Upper lobe of right lung (tissue), 1 donor: ENCODE measurements at regions not wholly inside any gene's neighbourhood (a gene's known extent, or its start where the extent isn't known, plus 50 kb on each side); places are given as distances from the start of the nearest gene placed in this dataset.

Source experiments
- ATAC-seq: fragments of 200-7000 bp; cut with Tn5 transposase; one replicate; pipeline ENCODE4 v1.9.1; 2020; ENCODE audit warnings: mild to moderate bottlenecking, moderate library complexity
- DNase-seq: peaks from one replicate; pipeline ENCODE4 v3.0.0-alpha.2; 2020
- H3K27ac ChIP-seq: fragments of 200-600 bp; one replicate; pipeline ENCODE4 v1.8.0; 2022
- H3K27me3 ChIP-seq: fragments of 200-600 bp; one replicate; pipeline ENCODE4 v1.8.0; 2022; ENCODE audit warnings: mild to moderate bottlenecking
- H3K36me3 ChIP-seq: fragments of 200-600 bp; one replicate; pipeline ENCODE4 v1.8.0; 2022
- H3K4me1 ChIP-seq: fragments of 200-600 bp; one replicate; pipeline ENCODE4 v1.8.0; 2022
- H3K4me3 ChIP-seq: fragments of 200-600 bp; one replicate; pipeline ENCODE4 v1.8.0; 2022; ENCODE audit warnings: mild to moderate bottlenecking
- H3K9me3 ChIP-seq: fragments of 200-600 bp; one replicate; pipeline ENCODE4 v1.8.0; 2022
- CTCF ChIP-seq: fragments of 200-600 bp; IDR thresholded peaks from one replicate; pipeline ENCODE4 v1.8.0; 2022; ENCODE audit warnings: antibody characterized with exemption
- intact Hi-C: fragments of 100-400 bp; cut with DNase I; formaldehyde crosslinking; loops from one replicate; pipeline ENCODE4 v1.11.0; 2022
- donor health status: DM: no; HTN: yes; CAD: no; lungs with severe emphysema.

DNA sequence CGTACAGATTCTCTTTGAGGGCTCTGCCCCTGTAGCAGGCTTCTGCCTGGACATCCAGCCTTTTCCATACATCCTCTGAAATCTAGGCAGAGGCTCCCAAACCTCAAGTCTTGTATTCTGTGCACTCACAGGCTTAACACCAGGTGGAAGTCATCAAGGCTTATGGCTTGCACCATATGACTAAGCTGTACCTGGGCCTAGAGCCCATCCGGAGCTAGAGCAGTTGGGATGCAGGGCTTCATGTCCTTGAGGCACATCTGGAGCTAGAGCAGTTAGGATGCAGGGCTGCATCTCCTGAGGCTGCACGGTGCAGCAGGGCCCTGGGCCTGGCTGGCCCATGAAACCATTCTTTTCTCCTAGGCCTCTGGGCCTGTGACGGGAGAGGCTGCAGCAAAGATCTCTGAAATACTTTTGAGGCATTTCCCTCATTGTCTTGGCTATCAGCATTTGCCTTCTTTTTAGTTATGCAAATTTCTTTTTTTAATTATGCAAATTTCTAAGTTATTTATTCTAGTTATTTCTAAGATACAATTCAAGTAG lies 98.7 kb downstream of the CD24 start:
- no peaks in the 10 kb centered on the region for H3K4me1 ChIP-seq
- no peak for DNase-seq
- intact Hi-C loops, result no loop called here

GRCh38 chr6:106874481-106874880 lies 100.0 kb downstream of the CD24 start:
- Histone ChIP-seq H3K36me3 (no peaks in the 10 kb centered on the region), H3K4me3 (no peak overlapping the region), H3K27ac (no peak overlapping the region), H3K4me1 (no peaks in the 10 kb centered on the region), H3K27me3 (no peaks in the 10 kb centered on the region), H3K9me3 (no peaks in the 10 kb centered on the region)
- no peak for TF ChIP-seq CTCF
- DNase-seq (no peak), ATAC-seq (no peak)
- intact Hi-C loops, result no loop called here

More for the DNA sequence above, 98.7 kb downstream of the CD24 start:
- Histone ChIP-seq H3K4me3 (no peak overlapping the region), H3K36me3 (no peaks in the 10 kb centered on the region), H3K9me3 (no peaks in the 10 kb centered on the region), H3K27ac (no peak overlapping the region), H3K27me3 (no peaks in the 10 kb centered on the region)
- no peak for TF ChIP-seq CTCF
- no peak for ATAC-seq

DNA sequence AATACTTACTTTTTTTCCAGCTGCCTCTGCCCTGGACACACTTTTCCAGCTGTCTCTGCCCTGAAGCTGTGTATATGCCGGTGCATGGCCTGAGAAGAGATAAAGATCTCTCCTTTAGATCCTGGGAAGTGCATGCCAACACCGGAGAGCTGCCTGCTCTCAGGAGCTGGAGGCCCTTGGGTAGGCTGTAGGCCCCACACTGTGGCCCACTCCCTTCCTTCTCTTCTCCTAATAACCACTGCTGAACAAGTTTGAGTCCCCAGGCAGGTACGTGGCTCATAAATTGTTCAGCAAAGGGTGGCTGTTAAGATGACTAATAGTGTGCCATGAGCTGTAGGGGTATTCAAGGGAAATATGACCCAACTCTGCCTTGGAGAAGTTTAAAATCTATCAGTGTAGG lies 102.5 kb downstream of the CD24 start:
- no peak for DNase-seq
- H3K27ac ChIP-seq, result no peak overlapping the region

GRCh38 chr6:106870824-106871717 lies 103.5 kb downstream of the CD24 start:
- no peak overlapping the region for H3K4me3 ChIP-seq
- no peak for TF ChIP-seq CTCF
- H3K9me3 ChIP-seq, result no peaks in the 10 kb centered on the region
- intact Hi-C loops, result no loop called here
- H3K36me3 ChIP-seq, result no peaks in the 10 kb centered on the region
- H3K27me3 ChIP-seq, result no peaks in the 10 kb centered on the region
- DNase-seq (no peak), ATAC-seq (no peak)
- no peaks in the 10 kb centered on the region for H3K4me1 ChIP-seq
- H3K27ac ChIP-seq, result no peak overlapping the region

More for the DNA sequence above, 102.5 kb downstream of the CD24 start:
- Histone ChIP-seq H3K36me3 (no peaks in the 10 kb centered on the region), H3K4me3 (no peak overlapping the region), H3K27me3 (no peaks in the 10 kb centered on the region), H3K4me1 (no peaks in the 10 kb centered on the region), H3K9me3 (no peaks in the 10 kb centered on the region)
- ATAC-seq, result no peak
- no peak for TF ChIP-seq CTCF
- intact Hi-C loops, result no loop called here

DNA sequence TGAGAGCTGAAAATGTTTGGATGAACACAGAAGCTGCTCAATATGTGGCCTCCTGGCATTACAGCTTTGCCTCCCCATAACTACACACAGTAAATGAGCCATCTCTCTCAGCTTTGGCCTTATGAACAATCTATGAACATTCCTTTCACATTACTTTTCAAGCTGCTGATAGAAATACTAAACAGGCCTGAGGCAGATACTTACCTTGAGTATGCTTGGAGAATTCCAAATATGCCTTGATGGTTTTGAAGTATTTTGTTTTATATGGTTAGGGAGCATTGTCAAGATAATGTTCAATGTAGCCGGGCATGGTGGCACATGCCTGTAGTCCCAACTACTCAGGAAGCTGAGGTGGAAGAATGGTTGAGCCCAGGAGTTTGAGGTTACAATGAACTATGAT lies 104.5 kb downstream of the CD24 start:
- ATAC-seq (peak; percentile 85), DNase-seq (no peak)
- H3K9me3 ChIP-seq, result no peaks in the 10 kb centered on the region
- H3K36me3 ChIP-seq, result no peaks in the 10 kb centered on the region
- intact Hi-C loops, result no loop called here
- TF ChIP-seq CTCF, result no peak
- no peaks in the 10 kb centered on the region for H3K4me1 ChIP-seq
- H3K27me3 ChIP-seq, result no peaks in the 10 kb centered on the region
- no peak overlapping the region for H3K27ac ChIP-seq
- H3K4me3 ChIP-seq, result no peak overlapping the region
